ENCODE measurements at regions not wholly inside any gene's neighbourhood (a gene's known extent, or its start where the extent isn't known, plus 50 kb on each side); places are given as distances from the start of the nearest gene placed in this dataset.
"Not testable (repeated sequence)": the region's sequence is repeated elsewhere in the genome, so short reads cannot be mapped to it uniquely, and the experiment has no call there.

GRCh38 chr10:65394502-65395297 is 1531.1 kb upstream of the LRRTM3 start:
- DNase-seq (ENCODE audit: low read depth in 2 of 2, low spot score in 1 of 2): no peak

DNA sequence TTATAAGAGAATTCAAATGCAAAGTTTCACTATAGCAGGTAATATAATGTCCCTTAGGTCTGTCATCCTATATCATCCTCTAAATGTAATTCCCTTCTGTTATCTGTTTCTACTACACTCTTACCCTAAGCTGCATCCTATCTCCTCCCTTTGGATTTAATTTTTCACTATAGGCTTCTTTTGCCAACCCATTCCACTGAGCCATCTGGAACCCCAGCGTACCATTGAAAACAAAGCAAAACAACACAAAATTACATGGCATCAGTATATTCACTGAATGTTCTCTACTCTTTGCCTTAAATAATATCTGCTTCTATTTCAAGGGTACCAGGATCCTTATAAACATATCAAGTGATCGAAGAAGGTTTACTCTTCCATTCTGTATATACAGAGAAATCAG is 1530.2 kb upstream of the LRRTM3 start:
- DNase-seq (ENCODE audit: low read depth in 2 of 2, low spot score in 1 of 2): no peak

DNA sequence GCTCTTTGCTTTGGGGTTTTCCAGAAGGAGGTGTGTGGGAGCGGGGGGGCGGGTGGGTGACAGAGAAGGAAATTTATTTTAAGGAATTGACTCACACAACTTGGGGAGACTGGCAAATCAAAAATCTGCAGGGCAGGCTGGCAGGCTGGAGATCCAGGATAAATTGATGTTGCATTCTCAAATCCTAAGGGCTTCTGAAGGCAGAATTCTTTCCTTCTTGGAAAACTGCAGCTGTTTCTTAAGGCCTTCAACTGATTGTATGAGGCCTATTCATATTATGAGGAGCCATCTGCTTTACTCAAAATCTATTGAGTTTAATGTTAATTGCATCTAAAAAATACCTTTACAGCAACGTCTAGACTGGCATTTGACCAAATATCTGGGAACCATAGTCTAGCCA is 1528.8 kb upstream of the LRRTM3 start:
- no peak for DNase-seq (ENCODE audit: low read depth in 2 of 2, low spot score in 1 of 2)

GRCh38 chr10:65408401-65408800 is 1517.4 kb upstream of the LRRTM3 start:
- no peak for DNase-seq (ENCODE audit: low read depth in 2 of 2, low spot score in 1 of 2)

DNA sequence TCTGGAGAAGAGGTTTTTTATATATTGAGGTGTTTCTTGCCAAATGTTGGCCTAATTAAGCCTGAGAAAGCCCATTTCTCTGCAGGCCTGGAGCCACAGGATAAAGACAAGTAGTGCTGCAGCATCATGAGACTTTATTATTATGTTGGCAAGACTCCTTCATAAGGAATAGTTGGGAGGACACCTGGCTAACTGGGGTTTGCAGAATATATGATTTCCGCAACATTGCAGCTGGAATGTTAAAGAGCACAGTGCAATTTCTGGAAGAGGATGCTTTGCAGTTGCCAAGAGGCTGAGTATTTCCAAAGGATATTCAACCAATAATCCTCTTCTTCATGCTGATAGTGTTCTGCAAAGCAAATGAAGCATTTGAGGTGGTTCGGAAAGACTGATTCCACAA is 1512.8 kb upstream of the LRRTM3 start:
- DNase-seq (ENCODE audit: low read depth in 2 of 2, low spot score in 1 of 2): no peak

DNA sequence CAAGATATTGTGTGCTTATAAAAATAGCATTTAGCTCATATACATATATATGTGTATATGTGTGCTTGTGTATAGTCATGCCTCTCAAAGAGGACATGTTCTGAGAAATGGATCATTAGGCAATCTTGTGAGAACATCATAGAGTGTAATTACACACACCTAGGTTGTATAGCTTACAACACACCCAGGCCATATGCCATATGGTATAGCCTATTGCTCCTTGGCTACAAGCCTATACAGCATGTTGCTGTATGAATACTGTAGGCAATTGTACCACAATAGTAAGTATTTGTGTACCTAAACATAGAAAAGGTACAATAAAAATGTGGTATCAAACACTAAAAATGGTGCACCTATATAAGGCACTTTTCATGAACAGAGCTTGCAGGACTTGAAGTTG is 1510.5 kb upstream of the LRRTM3 start:
- DNase-seq (ENCODE audit: low read depth in 2 of 2, low spot score in 1 of 2): no peak

DNA sequence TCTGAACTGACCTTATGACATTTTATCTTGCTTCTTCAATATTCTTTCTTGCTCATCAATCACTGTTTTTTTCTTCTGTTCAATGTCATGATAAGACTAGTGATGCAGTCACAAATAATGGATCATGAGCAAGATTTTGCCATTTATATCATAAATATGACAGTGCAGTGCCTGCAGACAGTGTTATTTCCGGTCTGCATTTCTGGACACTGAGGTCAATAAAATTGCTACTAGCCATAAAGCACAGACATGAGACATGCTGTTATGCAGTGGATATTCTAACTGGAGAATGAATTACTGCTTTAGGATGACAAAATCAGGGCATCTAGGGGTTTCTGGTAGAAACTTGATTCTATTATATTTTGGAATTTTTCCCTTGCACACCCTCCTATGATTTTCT is 1509.7 kb upstream of the LRRTM3 start:
- DNase-seq (ENCODE audit: low read depth in 2 of 2, low spot score in 1 of 2): no peak

DNA sequence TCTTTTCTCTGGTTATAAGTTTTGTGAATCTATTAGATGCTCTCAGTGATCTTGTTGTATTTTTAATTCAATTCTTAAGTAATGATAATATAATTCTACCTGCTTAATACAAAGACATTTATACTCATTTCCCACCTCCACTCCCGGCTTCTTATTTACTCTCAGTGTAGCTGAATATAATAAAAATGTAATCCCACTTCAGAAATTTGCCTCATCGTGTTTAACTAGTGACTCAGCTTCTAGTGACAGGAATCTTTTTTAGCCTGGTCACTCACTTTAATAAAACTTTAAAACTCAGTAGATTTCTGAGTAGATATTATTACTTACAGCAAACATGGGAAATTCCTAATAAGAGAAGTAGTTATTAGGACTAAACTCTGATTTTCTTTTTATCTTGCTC is 1506.2 kb upstream of the LRRTM3 start:
- no peak for DNase-seq (ENCODE audit: low read depth in 2 of 2, low spot score in 1 of 2)

GRCh38 chr10:65423043-65423442 is 1502.8 kb upstream of the LRRTM3 start:
- no peak for DNase-seq (ENCODE audit: low read depth in 2 of 2, low spot score in 1 of 2)

- DNase-seq (ENCODE audit: low read depth in 2 of 2, low spot score in 1 of 2): not testable (repeated sequence)
Observed at GRCh38 chr10:65429381-65429780, 1496.5 kb upstream of the LRRTM3 start.

- DNase-seq (ENCODE audit: low read depth in 2 of 2, low spot score in 1 of 2): no peak
Observed at GRCh38 chr10:65430979-65431378, 1494.9 kb upstream of the LRRTM3 start.

GRCh38 chr10:65470986-65471385 is 1454.8 kb upstream of the LRRTM3 start:
- DNase-seq (ENCODE audit: low read depth in 2 of 2, low spot score in 1 of 2): no peak

DNA sequence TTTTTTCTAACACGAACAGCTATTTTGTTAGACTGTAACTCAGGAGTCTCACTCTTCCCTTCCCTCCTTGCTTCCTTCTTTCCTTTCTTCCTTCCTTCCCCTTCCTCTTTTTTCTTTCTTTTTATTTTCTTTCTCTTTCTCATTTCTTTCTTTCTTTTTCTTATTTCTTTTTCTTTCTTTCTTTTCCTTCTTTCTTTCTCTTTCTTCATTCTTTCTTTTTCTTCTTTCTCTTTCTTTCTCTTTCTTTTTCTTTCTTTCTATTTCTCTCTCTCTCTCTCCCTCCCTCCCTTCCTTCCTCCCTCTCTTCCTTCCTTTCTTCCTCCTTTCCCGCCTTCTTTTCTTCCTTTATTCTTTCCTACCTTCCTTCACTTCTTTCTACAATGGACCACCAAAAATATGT is 1443.0 kb upstream of the LRRTM3 start:
- DNase-seq (ENCODE audit: low read depth in 2 of 2, low spot score in 1 of 2): no peak

DNA sequence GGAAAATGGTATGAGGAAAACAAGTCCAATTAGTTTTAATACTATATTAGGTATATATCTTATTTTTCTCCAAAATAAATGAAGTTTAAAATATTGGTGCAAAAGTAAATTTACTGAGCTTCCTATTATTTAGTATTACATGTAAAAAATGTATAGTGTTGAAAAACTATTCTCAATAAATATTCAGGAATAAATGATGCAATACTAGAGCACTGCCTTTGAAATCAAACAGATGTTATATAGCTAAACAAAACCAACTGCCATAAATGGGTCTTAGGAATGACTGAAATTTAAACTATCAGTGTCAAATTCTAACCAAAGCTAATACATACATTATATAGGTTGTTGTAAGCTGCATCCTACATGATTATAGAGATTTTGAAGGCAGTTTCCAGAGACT is 1434.0 kb upstream of the LRRTM3 start:
- DNase-seq (ENCODE audit: low read depth in 2 of 2, low spot score in 1 of 2): no peak

DNA sequence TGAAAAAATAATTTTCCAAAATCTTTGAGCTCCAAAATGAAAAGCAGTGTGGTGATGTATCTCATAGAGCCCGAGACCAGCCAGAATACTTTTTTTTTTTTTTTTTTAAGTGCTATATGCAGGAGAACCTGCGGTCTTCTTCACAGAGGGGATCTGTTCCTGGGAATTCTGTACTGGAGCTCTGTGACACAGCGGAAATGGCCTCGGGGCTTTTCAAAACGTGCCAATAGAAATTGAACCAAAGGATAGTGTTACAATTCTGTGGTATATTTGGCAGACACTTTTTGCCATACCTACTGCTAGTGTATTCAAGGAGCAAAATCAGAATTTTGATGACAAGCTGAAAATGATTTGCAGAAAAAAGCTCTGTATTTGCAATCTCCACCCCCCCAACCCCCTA is 1429.3 kb upstream of the LRRTM3 start:
- no peak for DNase-seq (ENCODE audit: low read depth in 2 of 2, low spot score in 1 of 2)

DNA sequence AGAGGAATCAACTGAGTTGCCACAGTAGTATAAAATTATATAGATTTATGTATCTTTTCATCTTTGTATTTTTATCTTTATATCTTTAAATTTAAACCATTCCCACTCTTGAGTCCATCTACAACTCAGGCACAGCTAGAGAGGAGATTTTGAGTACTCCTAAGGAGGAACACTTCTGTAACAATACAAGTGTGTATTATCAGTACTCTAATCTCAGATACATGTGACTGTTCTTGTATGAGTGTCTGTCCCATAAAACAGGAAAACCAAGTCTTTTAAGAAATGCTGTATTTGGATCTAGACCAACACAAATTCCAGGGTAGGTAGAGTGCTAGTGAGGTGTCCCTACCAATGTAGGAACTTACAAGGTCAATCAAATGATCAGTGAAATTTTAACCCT is 1428.0 kb upstream of the LRRTM3 start:
- no peak for DNase-seq (ENCODE audit: low read depth in 2 of 2, low spot score in 1 of 2)

GRCh38 chr10:65500716-65501115 is 1425.1 kb upstream of the LRRTM3 start:
- DNase-seq (ENCODE audit: low read depth in 2 of 2, low spot score in 1 of 2): no peak

DNA sequence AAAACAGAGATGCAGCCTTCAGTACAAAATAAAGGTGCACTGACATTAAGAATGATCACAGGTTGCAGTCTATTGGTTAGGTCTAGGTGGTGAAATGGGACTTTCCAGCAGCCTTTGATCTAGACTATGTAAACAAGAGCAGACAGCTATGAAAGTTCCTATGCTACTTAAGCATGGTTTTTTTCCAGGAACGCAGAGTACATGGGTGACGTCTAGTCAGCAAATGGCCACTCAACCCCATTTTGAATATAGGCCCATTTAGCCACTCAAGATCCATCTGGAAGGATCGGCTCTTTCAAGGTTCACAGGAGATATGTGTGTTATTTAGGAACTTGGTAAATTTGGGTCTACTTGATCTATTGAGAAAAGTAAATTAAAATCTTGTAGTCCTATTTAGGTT is 1424.6 kb upstream of the LRRTM3 start:
- DNase-seq (ENCODE audit: low read depth in 2 of 2, low spot score in 1 of 2): no peak

- DNase-seq (ENCODE audit: low read depth in 2 of 2, low spot score in 1 of 2): no peak
Observed at GRCh38 chr10:65518379-65518778, 1407.5 kb upstream of the LRRTM3 start.

DNA sequence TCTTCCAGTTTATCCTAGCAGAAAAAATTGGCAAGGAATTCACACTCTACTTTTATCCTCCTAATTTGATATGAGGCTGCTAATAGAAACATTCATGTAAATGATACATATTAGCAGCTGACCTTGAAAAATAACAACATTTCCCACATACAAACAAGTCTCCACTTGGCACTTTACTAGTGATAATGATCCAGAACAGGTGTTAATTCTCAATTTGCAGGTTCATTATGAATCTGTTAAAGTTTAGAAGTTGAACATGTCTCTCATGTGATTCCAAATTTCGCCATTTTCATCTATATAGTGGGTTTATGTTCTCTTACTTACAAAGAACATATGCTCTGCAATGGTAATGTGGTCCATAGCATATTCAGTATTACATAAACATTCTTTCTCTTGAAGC is 1396.8 kb upstream of the LRRTM3 start:
- no peak for DNase-seq (ENCODE audit: low read depth in 2 of 2, low spot score in 1 of 2)

DNA sequence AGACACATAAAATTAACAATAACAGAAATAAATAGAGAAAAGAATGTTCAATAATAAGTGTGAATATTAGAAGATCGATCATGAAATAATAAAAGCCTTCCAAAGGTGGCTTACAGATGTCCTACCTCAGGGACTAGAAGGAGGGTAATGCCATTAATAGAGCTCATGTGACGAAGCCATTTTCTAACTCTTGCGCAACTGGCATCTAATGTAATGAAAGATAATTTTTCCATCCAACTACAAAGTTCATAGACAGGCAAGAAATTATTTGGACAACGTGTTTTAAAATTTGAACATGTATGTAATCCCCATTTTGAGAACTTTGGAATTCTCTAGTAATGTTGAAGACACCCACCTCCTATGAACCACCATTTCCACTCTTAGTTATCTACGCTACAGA is 1394.3 kb upstream of the LRRTM3 start:
- DNase-seq (ENCODE audit: low read depth in 2 of 2, low spot score in 1 of 2): no peak

- DNase-seq (ENCODE audit: low read depth in 2 of 2, low spot score in 1 of 2): no peak
Observed at GRCh38 chr10:65534771-65535170, 1391.1 kb upstream of the LRRTM3 start.

DNA sequence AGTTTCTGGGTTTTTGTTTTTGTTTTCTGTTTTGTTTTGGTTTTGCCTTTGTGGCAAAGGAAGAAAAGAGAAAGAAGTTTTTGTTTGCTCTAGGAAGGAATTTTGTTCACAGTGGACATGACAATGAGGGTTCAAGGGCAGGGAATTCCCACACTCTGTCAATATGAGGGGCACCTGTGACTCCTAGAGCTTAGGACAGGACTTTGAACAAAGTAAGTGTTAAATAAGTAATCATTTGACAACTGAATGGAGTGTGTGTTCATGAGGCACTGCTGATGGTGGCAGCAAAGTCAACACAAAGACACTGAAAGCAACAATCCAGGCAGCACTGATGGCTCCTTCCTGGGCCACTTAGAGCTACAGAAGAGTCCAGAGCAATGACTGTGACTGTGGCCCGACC is 1381.1 kb upstream of the LRRTM3 start:
- no peak for DNase-seq (ENCODE audit: low read depth in 2 of 2, low spot score in 1 of 2)

Data from stimulated activated CD8-positive, alpha-beta memory T cell treated with anti-CD3 and anti-CD28 coated beads, Interleukin-4, amount 100 ng/mL, for 1 hour (primary cell).